NCI-H2171 treated with DMSO at 0.1 percent for 48 hours (cell line): ENCODE measurements at regions not wholly inside any gene's neighbourhood (a gene's known extent, or its start where the extent isn't known, plus 50 kb on each side); places are given as distances from the start of the nearest gene placed in this dataset.
"Not testable (repeated sequence)": the region's sequence is repeated elsewhere in the genome, so short reads cannot be mapped to it uniquely, and the experiment has no call there.

ENCODE experiments used
- DNase-seq: peaks from one replicate; lab custom pipeline; 2025; lab: John Stamatoyannopoulos, UW

GRCh38 chr3:82015241-82015640 is 253.8 kb upstream of the GBE1 start:
- no peak for DNase-seq

DNA sequence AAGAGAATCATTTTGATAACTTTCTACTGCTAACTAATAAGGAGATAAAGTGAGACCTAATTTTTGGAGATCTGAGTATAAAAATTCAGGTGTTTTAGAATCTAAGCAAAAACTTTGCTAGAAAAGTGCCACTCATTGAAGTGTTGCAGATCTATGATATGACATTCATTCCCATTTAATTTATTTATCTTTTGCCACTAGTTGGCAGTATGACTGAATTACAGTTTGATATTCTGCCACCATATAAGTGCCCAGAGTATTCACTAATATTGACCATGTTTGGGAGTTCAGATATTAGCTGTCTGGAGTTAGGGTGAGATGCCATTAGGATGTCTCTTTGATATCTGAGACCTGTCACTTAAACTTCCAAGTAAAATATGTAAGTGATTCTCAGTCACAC is 251.3 kb upstream of the GBE1 start:
- no peak for DNase-seq

DNA sequence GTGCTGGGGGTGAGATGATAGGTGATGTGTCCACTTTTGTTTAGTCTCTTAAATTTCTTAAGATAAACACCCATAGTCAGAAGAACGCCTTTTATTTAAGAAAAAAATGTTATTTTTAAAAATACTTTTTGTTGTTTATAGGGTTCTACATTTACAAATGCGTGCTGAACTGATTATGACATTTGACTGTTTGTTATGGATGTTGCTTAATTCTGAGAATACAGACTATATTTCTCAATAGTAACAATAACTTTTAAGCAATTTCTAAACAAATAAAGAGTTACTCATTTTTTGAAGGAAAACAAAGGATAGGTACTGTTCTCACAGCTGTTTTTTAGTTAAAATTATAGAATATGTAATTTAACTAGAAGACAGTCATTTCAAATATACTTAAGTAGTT is 249.9 kb upstream of the GBE1 start:
- DNase-seq, result no peak

GRCh38 chr3:82005266-82005665 is 243.8 kb upstream of the GBE1 start:
- no peak for DNase-seq

DNA sequence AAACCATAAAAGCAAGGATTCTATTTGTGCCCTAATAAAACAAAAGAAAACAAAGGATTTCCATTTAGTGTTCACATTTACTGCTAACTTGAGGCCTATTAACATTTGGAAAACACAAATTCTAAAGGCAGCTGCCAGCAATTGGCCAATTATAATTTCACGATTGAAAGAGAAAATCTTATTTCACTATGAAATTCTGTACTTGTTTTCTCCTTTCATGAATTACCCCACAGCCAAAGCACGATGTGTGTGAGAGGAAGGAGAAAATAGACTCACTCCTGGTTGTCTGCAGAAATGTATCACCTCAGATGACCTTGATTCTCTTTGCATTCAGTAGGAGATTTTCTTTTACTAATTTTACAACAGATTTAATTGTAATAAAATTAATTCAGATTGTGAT is 242.8 kb upstream of the GBE1 start:
- no peak for DNase-seq

- DNase-seq, result no peak
These were observed 241.7 kb upstream of the GBE1 start for GRCh38 chr3:82002986-82003642.

DNA sequence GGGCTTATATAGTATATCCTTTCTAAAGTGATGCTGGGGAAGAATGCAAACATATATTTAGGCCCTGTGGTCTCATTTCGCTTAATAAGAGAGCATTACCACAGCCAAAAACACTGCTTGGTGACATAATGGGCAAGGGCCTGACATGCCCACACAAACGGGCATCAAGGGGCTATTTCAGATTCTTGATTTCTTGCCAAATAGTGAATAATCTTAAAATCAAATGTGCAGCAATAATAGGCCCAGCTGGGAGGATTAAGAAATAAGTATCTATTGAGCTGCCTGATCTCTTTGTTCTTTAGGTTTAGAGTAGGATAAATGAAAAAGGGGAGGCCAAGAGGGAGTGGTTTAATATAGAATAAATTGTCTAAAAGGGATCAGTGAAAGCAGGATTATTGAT is 241.0 kb upstream of the GBE1 start:
- DNase-seq, result no peak

DNA sequence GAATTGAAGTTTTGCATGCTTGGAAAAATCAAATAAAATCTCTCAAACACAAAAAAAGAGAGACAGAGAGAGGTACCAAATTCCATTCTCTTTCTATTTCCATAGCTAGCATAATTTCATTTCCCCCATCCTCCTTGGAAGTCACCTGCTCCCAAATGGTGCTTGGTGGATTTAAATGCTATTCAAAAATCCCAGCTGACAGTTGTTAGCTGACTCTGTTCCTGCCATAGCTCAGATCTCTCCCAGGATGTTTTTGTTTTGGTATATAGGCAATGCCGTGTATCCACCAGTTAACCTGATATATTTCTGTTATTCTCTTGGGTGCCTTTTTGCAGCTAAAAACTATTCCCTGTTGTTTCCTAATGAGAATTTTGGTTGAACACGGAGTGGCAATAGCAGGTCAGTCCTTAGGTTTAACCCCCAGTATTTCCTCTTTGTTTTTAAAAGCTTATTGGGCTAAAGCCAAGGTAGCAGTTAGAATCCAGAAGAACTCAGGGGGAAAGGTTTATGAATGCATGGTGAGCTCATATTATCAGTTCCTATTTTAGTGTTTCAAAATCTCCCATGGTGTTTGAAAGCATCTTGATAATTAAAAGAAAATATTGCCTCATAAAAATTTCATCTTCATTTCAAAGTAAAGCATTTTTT is 240.0 kb upstream of the GBE1 start:
- no peak for DNase-seq

GRCh38 chr3:82000773-82001172 is 239.3 kb upstream of the GBE1 start:
- DNase-seq, result no peak

GRCh38 chr3:82000350-82000749 is 238.9 kb upstream of the GBE1 start:
- DNase-seq, result no peak

GRCh38 chr3:81998907-81999306 is 237.5 kb upstream of the GBE1 start:
- no peak for DNase-seq

DNA sequence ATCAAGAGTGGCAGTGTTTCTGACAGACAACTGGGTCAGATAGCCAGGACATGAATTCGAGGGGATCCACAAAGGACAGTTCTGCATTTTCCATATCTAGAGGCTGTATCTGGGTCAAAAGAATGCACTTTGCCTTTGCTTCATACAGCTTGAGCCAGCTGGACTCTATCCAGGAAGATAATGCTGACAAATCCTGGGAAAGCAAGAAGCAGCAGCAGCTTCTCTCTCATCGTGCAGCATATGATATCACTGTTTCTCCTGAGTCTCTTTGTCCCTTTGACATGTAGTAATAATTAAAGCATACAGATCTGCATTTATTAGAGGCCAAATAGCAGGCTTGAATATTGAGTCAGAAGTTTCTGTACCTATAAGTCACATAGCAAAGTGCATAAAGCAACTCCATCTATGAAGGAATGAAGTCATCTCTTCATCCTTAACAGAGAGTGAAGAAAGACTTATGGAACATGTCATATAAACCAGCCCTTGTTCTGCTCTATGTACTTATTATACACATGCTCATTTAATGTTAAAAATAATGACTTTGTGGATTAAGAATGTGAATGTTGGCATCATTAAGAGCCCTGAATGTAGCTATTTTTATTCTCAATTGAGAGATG is 236.8 kb upstream of the GBE1 start:
- no peak for DNase-seq

DNA sequence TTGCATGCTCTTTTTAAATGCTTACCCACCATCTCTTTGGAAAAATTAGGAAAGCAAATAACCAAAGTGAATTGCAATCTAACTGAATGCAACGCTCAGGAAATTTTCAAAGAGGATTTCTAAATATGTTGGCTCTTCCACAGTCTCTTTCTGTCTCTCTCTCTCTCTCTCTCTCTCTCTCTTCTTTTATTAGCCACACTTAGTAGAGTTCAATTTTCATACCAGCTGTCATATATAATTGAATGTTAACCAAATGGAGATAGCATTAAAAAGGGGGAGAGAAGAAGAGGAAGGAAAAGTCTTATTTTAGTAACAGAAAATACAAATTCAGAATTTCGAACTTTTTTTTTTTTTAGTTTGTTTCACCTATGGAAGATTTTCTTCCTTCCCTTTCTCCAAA is 235.9 kb upstream of the GBE1 start:
- no peak for DNase-seq

DNA sequence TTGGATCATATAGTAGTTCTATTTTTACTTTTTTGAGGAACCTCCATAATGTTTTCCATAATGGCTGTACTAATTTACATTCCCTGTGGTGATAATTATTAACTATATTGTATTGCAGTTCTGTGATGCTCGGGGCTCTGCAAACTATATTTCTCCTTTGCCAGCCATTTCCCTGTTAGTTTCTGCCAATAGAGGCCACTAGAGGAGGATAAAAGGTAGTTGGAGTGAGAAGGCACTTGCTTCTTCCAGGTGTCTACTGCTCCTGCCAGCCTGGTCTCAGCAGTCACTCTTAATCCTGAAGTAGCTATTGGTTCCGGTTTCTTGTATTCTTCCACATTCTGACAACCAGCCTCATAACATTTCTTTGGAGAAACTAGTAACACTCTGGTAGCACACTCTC is 233.9 kb upstream of the GBE1 start:
- no peak for DNase-seq

- no peak for DNase-seq
These were observed 228.3 kb upstream of the GBE1 start for GRCh38 chr3:81989758-81990157.

DNA sequence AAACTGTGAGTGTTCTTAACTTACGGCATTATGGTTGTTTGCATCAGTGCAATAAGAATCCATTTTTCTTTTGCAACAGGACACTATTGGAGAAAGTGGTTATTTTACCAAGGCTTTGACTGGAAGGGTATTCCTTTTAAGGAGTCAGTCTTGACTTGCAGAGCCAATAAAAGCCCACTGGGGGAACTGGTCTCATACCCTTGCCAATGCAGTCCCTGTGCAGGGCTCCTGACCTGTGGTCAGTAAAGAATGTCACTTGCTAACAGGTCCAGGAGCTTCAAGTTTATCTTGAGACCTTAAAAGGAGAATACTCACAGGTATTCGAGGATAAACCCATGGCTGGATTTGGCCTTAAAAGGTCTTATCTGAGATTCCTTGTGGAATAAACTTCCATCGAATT is 227.8 kb upstream of the GBE1 start:
- no peak for DNase-seq

DNA sequence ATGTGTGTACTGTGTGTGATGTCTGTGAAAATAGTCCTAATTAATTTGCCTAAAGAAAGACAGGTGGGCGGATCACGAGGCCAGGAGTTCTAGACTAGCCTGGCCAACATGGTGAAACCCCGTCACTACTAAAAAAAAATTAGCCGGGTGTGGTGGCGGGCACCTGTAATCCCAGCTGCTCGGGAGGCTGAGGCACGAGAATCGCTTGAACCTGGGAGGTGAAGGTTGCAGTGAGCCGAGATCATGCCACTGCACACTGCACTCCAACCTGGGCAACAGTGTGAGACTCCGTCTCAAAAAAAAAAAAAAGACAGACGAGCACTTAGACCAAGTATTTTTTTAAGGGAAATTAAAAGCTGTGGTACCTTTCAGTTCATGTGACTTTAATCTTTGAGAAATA is 226.0 kb upstream of the GBE1 start:
- DNase-seq, result not testable (repeated sequence)

DNA sequence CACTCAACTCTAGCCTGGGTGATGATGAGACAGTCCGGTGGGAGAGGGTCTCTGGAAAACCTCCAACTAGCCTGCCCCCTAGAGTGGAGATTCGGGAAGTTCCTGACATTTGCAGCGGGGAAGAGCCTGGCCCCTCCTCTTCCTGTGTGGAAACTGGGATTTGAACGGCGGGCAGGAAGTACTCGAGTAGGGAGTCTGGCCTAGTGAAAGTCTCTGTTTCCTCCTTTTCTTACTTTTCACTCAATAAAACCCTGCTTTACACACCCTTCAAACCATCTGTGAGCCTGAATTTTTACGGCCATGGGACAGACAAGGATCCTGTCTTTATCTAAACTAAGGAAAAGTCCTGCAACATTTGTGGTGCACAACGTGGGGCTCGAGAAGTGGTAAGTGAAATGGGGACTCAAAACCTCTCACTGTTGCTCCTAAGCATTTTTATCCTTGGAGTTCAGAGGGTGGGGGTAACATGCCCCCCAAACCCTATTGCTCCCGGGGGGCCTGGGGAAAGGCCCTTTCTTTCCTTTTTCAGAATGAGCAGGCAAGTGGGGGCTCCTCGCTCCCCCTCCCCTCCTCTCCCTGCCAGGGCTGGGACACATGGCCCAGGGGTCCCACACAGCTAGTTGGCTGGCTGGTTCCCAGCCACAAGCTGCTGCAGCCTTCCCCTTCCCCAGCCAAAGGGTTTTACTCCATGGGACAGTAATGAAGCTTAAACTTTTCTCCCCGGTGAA is 224.7 kb upstream of the GBE1 start:
- DNase-seq, result no peak

DNA sequence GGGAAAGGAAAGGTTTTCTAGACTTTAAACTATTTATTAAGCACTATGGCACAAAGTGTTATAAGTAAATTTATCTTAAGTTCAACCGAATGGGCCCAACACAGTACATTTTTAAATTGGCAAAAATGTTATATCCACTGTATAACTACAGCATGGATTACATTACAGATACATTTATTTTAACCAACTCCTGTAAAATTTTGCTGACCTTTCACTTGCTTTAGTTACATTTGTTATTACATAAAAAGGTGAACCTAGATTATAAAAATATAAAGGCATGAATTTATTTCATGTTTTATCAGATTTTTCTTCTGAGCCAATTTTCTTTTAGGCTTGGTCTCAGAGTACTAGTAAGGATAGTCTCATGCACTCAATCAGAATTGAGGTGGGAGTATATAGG is 221.9 kb upstream of the GBE1 start:
- DNase-seq, result no peak

DNA sequence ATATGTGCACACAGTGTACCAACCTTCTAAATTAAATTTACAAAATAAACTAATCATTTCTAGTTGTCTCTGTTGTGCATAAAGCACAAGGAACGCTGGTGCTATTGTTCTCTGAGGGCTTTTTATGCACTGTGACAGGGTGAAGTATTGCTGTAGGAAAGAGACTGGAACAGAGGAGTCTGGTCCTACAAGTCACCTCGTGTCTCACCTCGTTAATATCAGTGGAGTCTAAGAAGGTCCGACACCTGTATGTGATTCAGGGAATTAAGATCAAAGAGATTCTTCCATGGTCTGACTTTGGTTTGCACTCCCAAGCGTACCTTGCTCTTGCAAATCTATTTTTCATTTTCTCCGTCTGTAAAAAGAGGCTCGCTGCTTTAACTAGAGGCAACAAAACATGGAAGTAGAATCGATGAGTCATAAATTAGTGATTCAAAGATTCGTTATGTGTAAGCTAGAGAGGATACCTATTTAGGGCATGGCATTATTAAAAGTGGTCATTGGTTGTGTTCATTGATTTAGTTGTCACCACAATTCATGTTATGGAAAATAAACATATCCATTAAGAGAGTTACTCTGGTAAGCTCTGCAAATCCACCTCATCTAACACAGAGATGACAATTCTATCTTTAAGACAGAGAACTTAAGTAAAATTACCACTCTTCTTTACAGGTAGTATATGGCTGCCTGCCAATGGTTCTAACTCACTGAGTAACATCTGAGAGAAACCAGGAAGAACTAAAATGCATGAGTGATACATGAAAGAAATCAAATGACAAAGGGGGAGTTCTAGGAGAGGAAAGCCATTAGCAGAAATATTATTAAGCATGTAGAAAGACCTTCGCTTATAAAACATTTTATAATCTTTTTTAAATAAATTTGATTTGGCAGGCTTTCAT is 219.4 kb upstream of the GBE1 start:
- no peak for DNase-seq

GRCh38 chr3:81974751-81975150 is 213.3 kb upstream of the GBE1 start:
- no peak for DNase-seq

DNA sequence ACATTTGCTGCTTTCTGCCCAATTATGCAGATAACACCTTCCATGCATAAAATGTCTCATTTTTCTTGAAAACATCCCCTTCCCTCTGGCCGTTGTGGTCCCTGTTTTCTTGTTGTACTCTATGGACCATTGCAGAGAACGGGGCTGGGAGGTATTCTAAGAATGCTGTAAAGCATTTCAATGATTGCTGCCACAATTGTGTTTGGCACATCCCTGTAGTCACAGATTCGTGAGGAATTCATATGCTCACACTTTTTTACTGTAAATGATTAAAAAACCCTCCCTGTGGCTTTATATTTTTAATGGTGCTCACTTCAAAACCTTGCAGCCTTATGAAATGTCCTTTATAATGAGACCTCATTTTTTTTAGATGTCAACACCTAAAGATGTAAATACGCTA is 207.2 kb upstream of the GBE1 start:
- DNase-seq, result no peak
